Mesothelial cell of epicardium (in vitro differentiated cells): ENCODE measurements at regions not wholly inside any gene's neighbourhood (a gene's known extent, or its start where the extent isn't known, plus 50 kb on each side); places are given as distances from the start of the nearest gene placed in this dataset.

Source experiments
- DNase-seq, 2 experiments: peaks; one replicate each; pipeline ENCODE4 v3.0.0; 2021; ENCODE audit warnings: low spot score in 2 of 2; ENCODE audit not compliant: unreplicated experiment in 2 of 2
- H3K27ac Mint-ChIP-seq: 2 replicates; pipeline ENCODE4 v1.8.0; 2021; ENCODE audit warnings: mixed read lengths
- H3K27me3 Mint-ChIP-seq: 2 replicates; pipeline ENCODE4 v1.8.0; 2021; ENCODE audit warnings: low read depth, mixed read lengths
- H3K36me3 Mint-ChIP-seq: 2 replicates; pipeline ENCODE4 v1.8.0; 2021; ENCODE audit warnings: mixed read lengths
- H3K4me1 Mint-ChIP-seq: 2 replicates; pipeline ENCODE4 v1.8.0; 2021; ENCODE audit warnings: mixed read lengths
- H3K4me3 Mint-ChIP-seq: 2 replicates; pipeline ENCODE4 v1.8.0; 2021; ENCODE audit warnings: mild to moderate bottlenecking, moderate library complexity, mixed read lengths
- H3K9me3 Mint-ChIP-seq: 2 replicates; pipeline ENCODE4 v1.8.0; 2021; ENCODE audit warnings: mixed read lengths
- TF ChIP-seq, protein P1 (sequence below): fragments of 200-600 bp; sonication (generic); IDR thresholded peaks from one replicate; pipeline ENCODE4 v1.5.0; 2021; ENCODE audit warnings: antibody characterized with exemption; ENCODE audit not compliant: unreplicated experiment

GRCh38 chr2:34050413-34050812 lies 451.3 kb upstream of the FAM98A start:
- Mint-ChIP-seq H3K27ac (no peak overlapping the region), H3K9me3 (no peaks in the 10 kb centered on the region), H3K4me1 (no peaks in the 10 kb centered on the region), H3K4me3 (no peak overlapping the region), H3K27me3 (peaks cover 2% of the 10 kb centered on the region), H3K36me3 (no peaks in the 10 kb centered on the region)
- DNase-seq, result no peak
- TF ChIP-seq, protein P1, sequence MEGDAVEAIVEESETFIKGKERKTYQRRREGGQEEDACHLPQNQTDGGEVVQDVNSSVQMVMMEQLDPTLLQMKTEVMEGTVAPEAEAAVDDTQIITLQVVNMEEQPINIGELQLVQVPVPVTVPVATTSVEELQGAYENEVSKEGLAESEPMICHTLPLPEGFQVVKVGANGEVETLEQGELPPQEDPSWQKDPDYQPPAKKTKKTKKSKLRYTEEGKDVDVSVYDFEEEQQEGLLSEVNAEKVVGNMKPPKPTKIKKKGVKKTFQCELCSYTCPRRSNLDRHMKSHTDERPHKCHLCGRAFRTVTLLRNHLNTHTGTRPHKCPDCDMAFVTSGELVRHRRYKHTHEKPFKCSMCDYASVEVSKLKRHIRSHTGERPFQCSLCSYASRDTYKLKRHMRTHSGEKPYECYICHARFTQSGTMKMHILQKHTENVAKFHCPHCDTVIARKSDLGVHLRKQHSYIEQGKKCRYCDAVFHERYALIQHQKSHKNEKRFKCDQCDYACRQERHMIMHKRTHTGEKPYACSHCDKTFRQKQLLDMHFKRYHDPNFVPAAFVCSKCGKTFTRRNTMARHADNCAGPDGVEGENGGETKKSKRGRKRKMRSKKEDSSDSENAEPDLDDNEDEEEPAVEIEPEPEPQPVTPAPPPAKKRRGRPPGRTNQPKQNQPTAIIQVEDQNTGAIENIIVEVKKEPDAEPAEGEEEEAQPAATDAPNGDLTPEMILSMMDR, result no peak

- TF ChIP-seq, protein P1, result no peak
- no peaks in the 10 kb centered on the region for H3K4me1 Mint-ChIP-seq
- no peaks in the 10 kb centered on the region for H3K36me3 Mint-ChIP-seq
- no peak overlapping the region for H3K27ac Mint-ChIP-seq
- H3K27me3 Mint-ChIP-seq, result peaks cover 2% of the 10 kb centered on the region
- no peak for DNase-seq
- no peak overlapping the region for H3K4me3 Mint-ChIP-seq
- H3K9me3 Mint-ChIP-seq, result no peaks in the 10 kb centered on the region
Observed at GRCh38 chr2:34045101-34045655, 446.1 kb upstream of the FAM98A start.

DNA sequence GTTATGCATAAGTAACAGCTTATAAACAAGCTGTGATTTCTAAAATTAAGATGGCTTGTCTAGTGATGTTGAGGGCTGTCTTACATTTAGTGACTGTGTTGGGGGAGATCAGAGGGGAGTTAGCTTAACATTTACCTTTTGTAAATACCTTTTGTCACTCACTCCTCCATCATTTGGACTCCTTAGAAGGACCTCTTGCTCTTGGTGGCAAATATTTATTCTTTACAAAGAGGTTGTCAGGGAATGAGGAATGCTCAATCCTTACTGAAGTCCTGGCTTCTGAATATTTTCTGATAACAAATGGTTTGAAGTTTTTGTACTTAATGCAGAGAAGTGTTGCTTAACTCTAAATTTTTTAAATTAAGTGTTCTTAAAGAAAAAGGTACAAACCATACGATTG lies 438.8 kb upstream of the FAM98A start:
- H3K27me3 Mint-ChIP-seq, result no peaks in the 10 kb centered on the region
- TF ChIP-seq, protein P1, result no peak
- H3K4me1 Mint-ChIP-seq, result no peaks in the 10 kb centered on the region
- no peaks in the 10 kb centered on the region for H3K9me3 Mint-ChIP-seq
- DNase-seq, result no peak
- H3K36me3 Mint-ChIP-seq, result no peaks in the 10 kb centered on the region
- no peak overlapping the region for H3K4me3 Mint-ChIP-seq
- H3K27ac Mint-ChIP-seq, result no peak overlapping the region

DNA sequence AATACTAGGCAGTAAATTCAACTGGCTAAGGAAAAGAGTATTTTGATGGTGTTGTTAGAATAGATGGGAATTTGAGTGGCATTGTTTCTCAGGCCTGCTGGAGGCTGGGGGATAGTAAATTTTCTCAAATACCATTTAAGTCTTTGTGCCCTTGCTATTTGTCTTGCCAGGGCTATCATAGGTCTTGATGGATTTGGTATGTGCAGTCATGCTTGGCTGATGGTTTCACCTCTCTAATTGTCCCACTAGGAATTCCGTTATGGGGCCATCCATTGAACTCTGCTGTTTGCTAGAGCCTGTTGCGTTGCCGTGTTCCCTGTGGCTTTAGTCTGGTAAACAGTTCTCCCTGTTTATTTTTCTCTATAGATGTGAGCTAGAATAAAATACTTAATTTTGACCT lies 438.1 kb upstream of the FAM98A start:
- Mint-ChIP-seq H3K4me3 (no peak overlapping the region), H3K4me1 (no peaks in the 10 kb centered on the region), H3K27me3 (no peaks in the 10 kb centered on the region), H3K36me3 (no peaks in the 10 kb centered on the region), H3K9me3 (no peaks in the 10 kb centered on the region), H3K27ac (no peak overlapping the region)
- TF ChIP-seq, protein P1, result no peak
- no peak for DNase-seq

GRCh38 chr2:34031097-34031496 lies 432.0 kb upstream of the FAM98A start:
- no peak overlapping the region for H3K27ac Mint-ChIP-seq
- H3K4me1 Mint-ChIP-seq, result peaks cover 8% of the 10 kb centered on the region
- H3K4me3 Mint-ChIP-seq, result no peak overlapping the region
- H3K27me3 Mint-ChIP-seq, result no peaks in the 10 kb centered on the region
- H3K36me3 Mint-ChIP-seq, result no peaks in the 10 kb centered on the region
- TF ChIP-seq, protein P1, result no peak
- no peak for DNase-seq
- H3K9me3 Mint-ChIP-seq, result no peaks in the 10 kb centered on the region

- Mint-ChIP-seq H3K27ac (no peak overlapping the region), H3K4me1 (peaks cover 11% of the 10 kb centered on the region), H3K36me3 (no peaks in the 10 kb centered on the region), H3K9me3 (no peaks in the 10 kb centered on the region), H3K27me3 (no peaks in the 10 kb centered on the region), H3K4me3 (no peak overlapping the region)
- TF ChIP-seq, protein P1, result no peak
- no peak for DNase-seq
Observed at GRCh38 chr2:34030273-34030672, 431.2 kb upstream of the FAM98A start.
